A673 (cell line): ENCODE measurements at regions not wholly inside any gene's neighbourhood (a gene's known extent, or its start where the extent isn't known, plus 50 kb on each side); places are given as distances from the start of the nearest gene placed in this dataset.

Experiments used
- CTCF ChIP-seq: fragments of 300-800, 200-600 bp; sonication (generic); conservative IDR thresholded peaks from 2 replicates; pipeline ENCODE4 v1.5.1; 2017; ENCODE audit warnings: low read depth, mild to moderate bottlenecking, antibody characterized with exemption, low read length, moderate library complexity, mixed read lengths
- EZH2 ChIP-seq: fragments of 200-600 bp; sonication (generic); IDR thresholded peaks from 2 replicates; pipeline ENCODE4 v1.6.1; 2017; ENCODE audit warnings: borderline replicate concordance, low read depth, mild to moderate bottlenecking, mixed read lengths, antibody characterized with exemption, low read length; ENCODE audit not compliant: poor library complexity, severe bottlenecking

GRCh38 chr10:44775402-44775741 is 135.8 kb upstream of the TMEM72 start:
- TF ChIP-seq CTCF (no peak), EZH2 (no peak)
